ENCODE measurements at regions not wholly inside any gene's neighbourhood (a gene's known extent, or its start where the extent isn't known, plus 50 kb on each side); places are given as distances from the start of the nearest gene placed in this dataset.

DNA sequence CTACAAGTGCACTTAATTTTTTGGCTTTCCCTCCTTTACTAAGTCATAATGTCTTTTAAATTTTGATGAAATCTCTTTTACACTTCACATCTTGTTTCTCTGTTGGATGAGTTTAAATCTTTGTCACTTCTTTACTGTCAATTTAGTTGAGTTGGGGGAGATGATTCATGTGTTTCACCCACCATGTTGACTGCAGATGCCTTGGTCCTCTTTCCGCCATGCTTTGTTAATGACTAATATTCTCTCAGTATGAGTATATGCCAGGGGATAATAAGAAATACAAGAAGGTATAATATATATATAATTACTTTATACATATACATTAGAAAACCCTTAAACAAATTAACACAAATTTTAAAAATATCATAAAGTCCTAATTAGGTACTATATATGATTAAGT, 149.7 kb upstream of the SPRED1 start:
- TF ChIP-seq, protein P1, sequence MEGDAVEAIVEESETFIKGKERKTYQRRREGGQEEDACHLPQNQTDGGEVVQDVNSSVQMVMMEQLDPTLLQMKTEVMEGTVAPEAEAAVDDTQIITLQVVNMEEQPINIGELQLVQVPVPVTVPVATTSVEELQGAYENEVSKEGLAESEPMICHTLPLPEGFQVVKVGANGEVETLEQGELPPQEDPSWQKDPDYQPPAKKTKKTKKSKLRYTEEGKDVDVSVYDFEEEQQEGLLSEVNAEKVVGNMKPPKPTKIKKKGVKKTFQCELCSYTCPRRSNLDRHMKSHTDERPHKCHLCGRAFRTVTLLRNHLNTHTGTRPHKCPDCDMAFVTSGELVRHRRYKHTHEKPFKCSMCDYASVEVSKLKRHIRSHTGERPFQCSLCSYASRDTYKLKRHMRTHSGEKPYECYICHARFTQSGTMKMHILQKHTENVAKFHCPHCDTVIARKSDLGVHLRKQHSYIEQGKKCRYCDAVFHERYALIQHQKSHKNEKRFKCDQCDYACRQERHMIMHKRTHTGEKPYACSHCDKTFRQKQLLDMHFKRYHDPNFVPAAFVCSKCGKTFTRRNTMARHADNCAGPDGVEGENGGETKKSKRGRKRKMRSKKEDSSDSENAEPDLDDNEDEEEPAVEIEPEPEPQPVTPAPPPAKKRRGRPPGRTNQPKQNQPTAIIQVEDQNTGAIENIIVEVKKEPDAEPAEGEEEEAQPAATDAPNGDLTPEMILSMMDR (IDR thresholded peaks at IDR 0.05) = no peak
- Mint-ChIP-seq H3K9me3 (ENCODE audit: unreplicated experiment) (peaks cover 6% of the 10 kb centered on the region), H3K4me1 (ENCODE audit: unreplicated experiment) (no peaks in the 10 kb centered on the region), H3K27me3 (ENCODE audit: unreplicated experiment) (no peaks in the 10 kb centered on the region), H3K36me3 (ENCODE audit: unreplicated experiment) (no peaks in the 10 kb centered on the region), H3K4me3 (ENCODE audit: unreplicated experiment) (no peak overlapping the region), H3K27ac (ENCODE audit: unreplicated experiment) (no peak overlapping the region)
- DNase-seq (ENCODE audit: extremely low spot score, unreplicated experiment) = no peak

DNA sequence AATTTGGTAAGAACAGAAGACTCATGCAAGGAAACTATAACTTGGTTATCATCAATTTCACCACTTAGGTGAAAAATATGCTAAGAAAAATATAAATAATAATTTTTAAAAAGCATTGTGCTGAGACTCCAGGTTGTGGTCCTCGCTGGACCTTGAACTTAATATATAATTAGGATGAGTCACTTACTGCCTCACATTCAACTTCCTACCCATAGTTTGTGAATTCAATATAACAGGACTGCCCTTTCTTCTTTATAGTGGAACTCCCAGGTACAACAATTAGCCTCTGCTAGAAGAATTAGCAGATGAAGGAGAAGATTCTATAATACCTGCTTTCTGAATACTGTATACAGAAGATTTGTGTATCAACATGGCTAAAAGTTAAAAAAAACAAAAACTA, 149.1 kb upstream of the SPRED1 start:
- no peak overlapping the region for H3K27ac Mint-ChIP-seq (ENCODE audit: unreplicated experiment)
- no peaks in the 10 kb centered on the region for H3K4me1 Mint-ChIP-seq (ENCODE audit: unreplicated experiment)
- H3K9me3 Mint-ChIP-seq (ENCODE audit: unreplicated experiment) = peaks cover 4% of the 10 kb centered on the region
- no peak overlapping the region for H3K4me3 Mint-ChIP-seq (ENCODE audit: unreplicated experiment)
- H3K36me3 Mint-ChIP-seq (ENCODE audit: unreplicated experiment) = no peaks in the 10 kb centered on the region
- H3K27me3 Mint-ChIP-seq (ENCODE audit: unreplicated experiment) = no peaks in the 10 kb centered on the region
- no peak for DNase-seq (ENCODE audit: extremely low spot score, unreplicated experiment)
- TF ChIP-seq, protein P1 (IDR thresholded peaks at IDR 0.05) = no peak

DNA sequence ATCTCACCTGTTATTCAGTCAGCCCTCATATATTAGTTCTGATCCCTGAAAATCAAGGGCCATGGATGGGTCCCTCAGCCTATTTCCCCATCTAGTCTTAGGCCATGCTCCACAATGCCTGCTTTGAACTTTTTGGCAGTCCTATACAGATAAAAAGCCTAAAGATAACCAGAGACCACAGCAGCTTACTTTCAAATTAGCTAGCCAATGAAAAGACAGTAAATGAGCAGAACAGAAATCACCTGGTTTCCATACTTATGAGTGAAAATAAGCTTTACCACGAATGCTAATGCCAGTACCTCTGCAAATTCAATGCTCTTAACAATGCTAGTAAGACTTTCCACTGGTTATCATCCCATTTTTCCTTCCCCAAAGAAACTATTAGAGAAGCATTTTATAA, 141.6 kb upstream of the SPRED1 start:
- H3K27me3 Mint-ChIP-seq (ENCODE audit: unreplicated experiment) = no peaks in the 10 kb centered on the region
- peaks cover 14% of the 10 kb centered on the region for H3K4me1 Mint-ChIP-seq (ENCODE audit: unreplicated experiment)
- TF ChIP-seq, protein P1 (IDR thresholded peaks at IDR 0.05) = no peak
- DNase-seq (ENCODE audit: extremely low spot score, unreplicated experiment) = no peak
- no peaks in the 10 kb centered on the region for H3K36me3 Mint-ChIP-seq (ENCODE audit: unreplicated experiment)
- H3K9me3 Mint-ChIP-seq (ENCODE audit: unreplicated experiment) = no peaks in the 10 kb centered on the region
- no peak overlapping the region for H3K27ac Mint-ChIP-seq (ENCODE audit: unreplicated experiment)
- no peak overlapping the region for H3K4me3 Mint-ChIP-seq (ENCODE audit: unreplicated experiment)

DNA sequence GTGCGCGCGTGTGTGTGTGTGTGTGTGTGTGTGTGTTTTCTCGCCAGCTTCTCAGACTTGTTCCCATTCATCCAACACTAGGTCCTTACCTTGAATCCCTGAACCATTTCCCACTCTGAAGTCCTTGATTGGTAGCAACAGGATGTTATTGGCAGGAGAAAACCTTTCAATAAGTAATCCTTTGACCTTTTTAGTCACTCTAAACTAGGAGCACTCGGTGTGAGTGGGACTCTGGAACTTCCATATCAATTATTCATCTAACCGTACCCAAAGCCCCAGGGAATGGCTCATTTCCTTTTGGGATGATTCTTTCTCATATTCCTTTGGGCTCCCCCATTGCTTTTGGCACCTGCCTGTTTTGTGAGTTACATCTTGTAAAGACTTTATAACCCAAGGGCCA, 140.2 kb upstream of the SPRED1 start:
- TF ChIP-seq, protein P1 (IDR thresholded peaks at IDR 0.05) = no peak
- Mint-ChIP-seq H3K4me3 (ENCODE audit: unreplicated experiment) (no peak overlapping the region), H3K9me3 (ENCODE audit: unreplicated experiment) (peaks cover 3% of the 10 kb centered on the region), H3K36me3 (ENCODE audit: unreplicated experiment) (no peaks in the 10 kb centered on the region), H3K4me1 (ENCODE audit: unreplicated experiment) (peaks cover 14% of the 10 kb centered on the region), H3K27ac (ENCODE audit: unreplicated experiment) (no peak overlapping the region), H3K27me3 (ENCODE audit: unreplicated experiment) (no peaks in the 10 kb centered on the region)
- DNase-seq (ENCODE audit: extremely low spot score, unreplicated experiment) = no peak

DNA sequence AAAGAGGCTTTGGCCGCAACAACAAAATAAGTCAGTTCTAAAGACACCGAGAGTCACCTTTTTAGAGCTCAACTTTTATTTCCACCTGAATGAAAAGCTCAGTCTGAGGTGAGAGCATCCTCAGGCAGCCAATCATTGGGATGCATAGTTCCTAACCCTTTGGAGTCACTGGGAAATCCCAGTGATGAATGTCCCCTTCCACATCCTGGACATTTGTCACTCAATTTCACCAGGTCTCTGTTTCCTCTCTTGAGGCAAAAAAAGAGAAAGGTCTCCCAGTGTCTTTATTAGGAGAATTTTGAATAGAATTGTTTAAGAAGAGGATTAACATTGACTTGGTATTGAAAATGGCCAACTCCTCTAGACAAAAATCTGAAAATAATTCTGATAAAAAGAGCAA, 137.5 kb upstream of the SPRED1 start:
- Mint-ChIP-seq H3K36me3 (ENCODE audit: unreplicated experiment) (no peaks in the 10 kb centered on the region), H3K4me3 (ENCODE audit: unreplicated experiment) (no peak overlapping the region), H3K27me3 (ENCODE audit: unreplicated experiment) (no peaks in the 10 kb centered on the region), H3K9me3 (ENCODE audit: unreplicated experiment) (peaks cover 3% of the 10 kb centered on the region), H3K4me1 (ENCODE audit: unreplicated experiment) (peaks cover 14% of the 10 kb centered on the region), H3K27ac (ENCODE audit: unreplicated experiment) (no peak overlapping the region)
- DNase-seq (ENCODE audit: extremely low spot score, unreplicated experiment) = no peak
- TF ChIP-seq, protein P1 (IDR thresholded peaks at IDR 0.05) = no peak
